ENCODE measurements at regions not wholly inside any gene's neighbourhood (a gene's known extent, or its start where the extent isn't known, plus 50 kb on each side); places are given as distances from the start of the nearest gene placed in this dataset.

- TF ChIP-seq CHD2 (IDR thresholded peaks at IDR 0.05; ENCODE audit: low read length, partially characterized antibody): no peak
- TF ChIP-seq CBX2 (IDR thresholded peaks at IDR 0.05; ENCODE audit: borderline replicate concordance, low read depth): no peak
- TF ChIP-seq CEBPB (IDR thresholded peaks at IDR 0.05): no peak
- no peak for TF ChIP-seq MAZ (IDR thresholded peaks at IDR 0.05; ENCODE audit: borderline replicate concordance, low read depth, low read length)
- no peak for TF ChIP-seq RCOR1 (IDR thresholded peaks at IDR 0.05; ENCODE audit: low read depth, low read length)
- TF ChIP-seq, protein P1, sequence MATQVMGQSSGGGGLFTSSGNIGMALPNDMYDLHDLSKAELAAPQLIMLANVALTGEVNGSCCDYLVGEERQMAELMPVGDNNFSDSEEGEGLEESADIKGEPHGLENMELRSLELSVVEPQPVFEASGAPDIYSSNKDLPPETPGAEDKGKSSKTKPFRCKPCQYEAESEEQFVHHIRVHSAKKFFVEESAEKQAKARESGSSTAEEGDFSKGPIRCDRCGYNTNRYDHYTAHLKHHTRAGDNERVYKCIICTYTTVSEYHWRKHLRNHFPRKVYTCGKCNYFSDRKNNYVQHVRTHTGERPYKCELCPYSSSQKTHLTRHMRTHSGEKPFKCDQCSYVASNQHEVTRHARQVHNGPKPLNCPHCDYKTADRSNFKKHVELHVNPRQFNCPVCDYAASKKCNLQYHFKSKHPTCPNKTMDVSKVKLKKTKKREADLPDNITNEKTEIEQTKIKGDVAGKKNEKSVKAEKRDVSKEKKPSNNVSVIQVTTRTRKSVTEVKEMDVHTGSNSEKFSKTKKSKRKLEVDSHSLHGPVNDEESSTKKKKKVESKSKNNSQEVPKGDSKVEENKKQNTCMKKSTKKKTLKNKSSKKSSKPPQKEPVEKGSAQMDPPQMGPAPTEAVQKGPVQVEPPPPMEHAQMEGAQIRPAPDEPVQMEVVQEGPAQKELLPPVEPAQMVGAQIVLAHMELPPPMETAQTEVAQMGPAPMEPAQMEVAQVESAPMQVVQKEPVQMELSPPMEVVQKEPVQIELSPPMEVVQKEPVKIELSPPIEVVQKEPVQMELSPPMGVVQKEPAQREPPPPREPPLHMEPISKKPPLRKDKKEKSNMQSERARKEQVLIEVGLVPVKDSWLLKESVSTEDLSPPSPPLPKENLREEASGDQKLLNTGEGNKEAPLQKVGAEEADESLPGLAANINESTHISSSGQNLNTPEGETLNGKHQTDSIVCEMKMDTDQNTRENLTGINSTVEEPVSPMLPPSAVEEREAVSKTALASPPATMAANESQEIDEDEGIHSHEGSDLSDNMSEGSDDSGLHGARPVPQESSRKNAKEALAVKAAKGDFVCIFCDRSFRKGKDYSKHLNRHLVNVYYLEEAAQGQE (IDR thresholded peaks at IDR 0.05): no peak
- TF ChIP-seq MAFK (IDR thresholded peaks at IDR 0.05; ENCODE audit: partially characterized antibody): no peak
- TF ChIP-seq NR3C1 (IDR thresholded peaks at IDR 0.05): no peak
- no peak for TF ChIP-seq HDAC2 (IDR thresholded peaks at IDR 0.05)
- no peak for TF ChIP-seq USF2 (IDR thresholded peaks at IDR 0.05)
- ChIA-PET CTCF (interaction anchor here (0.6 kb wide), 1 partner anchor 15 kb away, joined by 3 read pairs; no protein-coding TSS in a partner anchor), POLR2A (no interaction called here)
- DNase-seq (ENCODE audit: low read depth in 1 of 2, low spot score in 1 of 2) (no peak), ATAC-seq (no peak), FAIRE-seq (no peak)
- Histone ChIP-seq H3K4me3 (no peak overlapping the region), H3K9me3 (no peaks in the 10 kb centered on the region), H3K4me2 (no peak overlapping the region), H3K27ac (no peak overlapping the region), H3K4me1 (no peaks in the 10 kb centered on the region)
- 100% methylated on average over 1 of the region's 1 CpG for WGBS (ENCODE audit: missing lambda C conversion rate)
Observed at GRCh38 chr6:81381382-81381916, 371.0 kb downstream of the TENT5A start.

GRCh38 chr6:81380718-81381338 is 371.7 kb downstream of the TENT5A start:
- 57% methylated on average over 1 of the region's 1 CpG for WGBS (ENCODE audit: missing lambda C conversion rate)
- H3K9me3 ChIP-seq: no peaks in the 10 kb centered on the region
- no peak overlapping the region for H3K4me3 ChIP-seq
- ATAC-seq (no peak), DNase-seq (ENCODE audit: low read depth in 1 of 2, low spot score in 1 of 2) (no peak), FAIRE-seq (no peak)
- CTCF ChIA-PET: interaction anchor here (0.6 kb wide), 1 partner anchor 16 kb away, joined by 3 read pairs; no protein-coding TSS in a partner anchor
- H3K4me1 ChIP-seq: no peaks in the 10 kb centered on the region
- H3K27ac ChIP-seq: no peak overlapping the region
- H3K4me2 ChIP-seq: no peak overlapping the region
- POLR2A ChIA-PET: no interaction called here
- TF ChIP-seq MAZ (IDR thresholded peaks at IDR 0.05; ENCODE audit: borderline replicate concordance, low read depth, low read length) (no peak), CEBPB (IDR thresholded peaks at IDR 0.05) (no peak), KDM5A (IDR thresholded peaks at IDR 0.05) (no peak), TFCP2L1 (CRISPR knock-in tag; IDR thresholded peaks at IDR 0.05) (no peak), RARB (CRISPR knock-in tag; IDR thresholded peaks at IDR 0.05) (no peak), NFE2L2 (conservative IDR thresholded peaks at IDR 0.05; ENCODE audit: low read length) (no peak), MAFK (IDR thresholded peaks at IDR 0.05; ENCODE audit: partially characterized antibody) (no peak), NR3C1 (IDR thresholded peaks at IDR 0.05) (no peak), SMC3 (IDR thresholded peaks at IDR 0.05) (no peak), KDM1A (IDR thresholded peaks at IDR 0.05; ENCODE audit: low read depth) (no peak), HEYL (CRISPR knock-in tag; IDR thresholded peaks at IDR 0.05) (no peak), EHMT2 (IDR thresholded peaks at IDR 0.05; ENCODE audit: low read depth) (no peak), RCOR1 (IDR thresholded peaks at IDR 0.05; ENCODE audit: low read depth, low read length) (no peak), PHF8 (IDR thresholded peaks at IDR 0.05; ENCODE audit: borderline replicate concordance, low read depth) (no peak)
- TF ChIP-seq, protein P2, sequence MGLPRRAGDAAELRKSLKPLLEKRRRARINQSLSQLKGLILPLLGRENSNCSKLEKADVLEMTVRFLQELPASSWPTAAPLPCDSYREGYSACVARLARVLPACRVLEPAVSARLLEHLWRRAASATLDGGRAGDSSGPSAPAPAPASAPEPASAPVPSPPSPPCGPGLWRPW (IDR thresholded peaks at IDR 0.05): no peak
